Raji (cell line): ENCODE measurements at regions not wholly inside any gene's neighbourhood (a gene's known extent, or its start where the extent isn't known, plus 50 kb on each side); places are given as distances from the start of the nearest gene placed in this dataset.

Source experiments
- POLR2A ChIP-seq: IDR thresholded peaks from 2 replicates; pipeline ENCODE4 v1.6.1; 2011; ENCODE audit warnings: low read depth, low read length, control low read depth; ENCODE audit not compliant: insufficient read depth

DNA sequence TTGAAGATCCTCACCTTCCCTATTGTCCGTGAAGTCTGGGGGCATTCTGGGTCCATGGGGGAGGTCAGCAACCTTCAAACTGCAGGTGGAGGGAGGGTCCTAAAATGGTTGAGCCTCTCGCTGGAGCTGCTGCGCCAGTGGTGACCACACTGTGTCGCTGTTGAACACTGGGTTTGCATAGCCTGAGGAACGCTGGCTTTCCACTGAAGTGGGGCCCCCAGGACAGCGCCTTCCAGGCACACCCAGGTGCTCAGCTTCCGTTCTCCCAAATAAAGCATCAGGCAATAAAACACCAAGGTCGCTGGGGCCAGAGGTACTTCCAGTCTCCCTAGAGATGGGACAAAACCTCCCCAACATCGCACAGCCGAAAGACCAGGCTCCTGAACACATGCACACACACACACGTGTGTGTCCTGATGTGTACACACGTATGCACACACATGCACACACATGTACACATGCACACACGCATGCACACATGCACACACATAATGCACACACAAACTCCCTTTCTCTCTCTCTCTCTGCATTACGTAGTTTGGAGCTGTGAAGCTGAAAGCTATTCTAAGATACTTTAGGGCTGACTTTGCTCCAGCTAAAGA lies 120.6 kb downstream of the IRF8 start:
- TF ChIP-seq POLR2A: no peak

DNA sequence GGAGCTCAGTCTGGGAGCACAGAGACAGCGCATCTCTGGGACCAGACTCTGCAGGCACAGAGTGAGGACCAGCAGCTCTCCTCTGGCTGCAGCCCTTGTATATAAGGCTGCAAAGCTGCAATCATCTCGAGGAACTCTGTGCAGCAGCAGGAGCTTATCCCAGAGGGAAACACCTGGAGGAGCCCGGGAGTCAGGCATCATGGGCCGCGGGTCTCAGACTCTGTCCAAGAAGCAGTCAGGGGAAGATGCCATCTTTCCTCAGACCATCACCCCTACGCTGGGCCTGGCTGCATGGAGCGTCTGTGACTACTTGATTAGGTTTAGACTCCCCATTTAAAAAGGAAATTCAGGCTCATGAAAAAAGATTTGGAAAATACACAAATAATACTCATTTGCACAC lies 122.0 kb downstream of the IRF8 start:
- no peak for TF ChIP-seq POLR2A

GRCh38 chr16:86022381-86022960 lies 123.5 kb downstream of the IRF8 start:
- TF ChIP-seq POLR2A: no peak

DNA sequence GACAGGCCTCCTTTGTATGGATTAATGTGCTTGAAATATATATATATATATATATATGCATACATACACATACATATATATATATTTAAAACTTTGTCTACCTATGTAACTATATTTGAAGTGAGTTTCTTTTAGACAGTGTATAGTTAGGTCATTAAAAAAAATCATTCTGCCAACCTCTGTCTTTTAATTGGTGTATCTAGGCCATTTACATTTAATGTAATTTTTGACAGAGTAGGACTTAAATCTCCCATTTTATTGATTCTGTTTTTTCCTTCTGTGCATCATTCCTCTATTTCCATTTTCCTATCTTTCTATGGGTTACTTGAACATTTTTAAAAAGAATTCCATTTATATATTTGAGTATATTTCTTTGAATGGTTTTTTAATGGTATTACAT lies 125.2 kb downstream of the IRF8 start:
- no peak for TF ChIP-seq POLR2A

- TF ChIP-seq POLR2A: no peak
Observed at GRCh38 chr16:86025706-86026105, 126.7 kb downstream of the IRF8 start.

DNA sequence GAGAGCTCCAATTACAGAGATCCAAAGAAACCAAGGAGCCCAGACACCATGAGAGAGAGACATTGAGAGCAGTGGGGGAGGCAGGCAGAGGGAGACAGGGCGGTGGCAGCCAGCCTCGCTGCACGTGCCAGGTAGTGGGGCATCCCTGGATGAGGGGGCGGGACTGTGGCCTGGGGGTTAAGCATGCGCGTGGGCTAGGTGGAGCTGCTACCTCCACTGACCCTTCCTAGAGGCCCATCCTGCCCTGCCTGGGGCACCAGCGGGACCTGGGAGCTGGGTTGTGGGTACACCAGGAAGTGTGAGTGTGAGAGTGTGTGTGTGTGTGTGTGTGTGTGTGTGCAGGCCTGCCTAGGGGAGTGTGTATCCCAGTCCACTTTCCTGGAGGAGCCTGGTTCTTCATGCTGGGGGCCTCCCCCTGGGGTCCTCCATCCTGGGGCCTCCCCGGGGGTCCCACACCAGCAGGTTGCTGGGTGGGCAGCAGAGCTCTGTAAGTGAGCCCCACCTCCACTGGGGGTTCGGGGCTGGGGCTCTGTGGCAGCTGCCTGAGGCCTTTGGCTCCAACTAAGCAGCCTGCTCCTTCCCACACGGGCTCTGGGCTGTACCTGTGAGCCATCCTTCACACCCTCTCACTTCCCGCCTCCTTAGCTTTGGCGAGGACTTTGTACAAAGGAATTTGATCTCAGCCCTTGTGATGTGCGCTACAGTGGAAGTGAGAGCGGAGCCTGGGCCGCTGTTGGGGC lies 127.4 kb downstream of the IRF8 start:
- no peak for TF ChIP-seq POLR2A

DNA sequence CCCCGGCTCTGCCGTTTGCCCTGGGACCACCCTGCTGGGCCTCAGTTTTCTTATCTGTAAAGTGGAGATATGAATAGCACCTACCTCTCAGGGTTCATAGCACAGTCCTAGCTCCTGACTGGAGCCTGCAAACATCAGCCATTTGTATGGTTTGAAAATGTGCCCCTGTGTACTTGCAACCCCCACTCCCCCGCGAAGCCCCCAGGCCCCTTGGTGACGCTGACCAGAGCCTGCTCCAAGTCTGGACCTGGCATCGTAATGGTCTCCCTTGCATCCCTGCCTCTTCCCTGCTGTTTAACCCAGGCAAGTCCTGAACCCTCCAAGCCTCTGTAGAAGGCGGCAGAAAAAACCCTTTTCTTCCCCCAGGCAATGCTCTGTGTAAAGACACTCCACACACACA lies 128.0 kb downstream of the IRF8 start:
- no peak for TF ChIP-seq POLR2A

DNA sequence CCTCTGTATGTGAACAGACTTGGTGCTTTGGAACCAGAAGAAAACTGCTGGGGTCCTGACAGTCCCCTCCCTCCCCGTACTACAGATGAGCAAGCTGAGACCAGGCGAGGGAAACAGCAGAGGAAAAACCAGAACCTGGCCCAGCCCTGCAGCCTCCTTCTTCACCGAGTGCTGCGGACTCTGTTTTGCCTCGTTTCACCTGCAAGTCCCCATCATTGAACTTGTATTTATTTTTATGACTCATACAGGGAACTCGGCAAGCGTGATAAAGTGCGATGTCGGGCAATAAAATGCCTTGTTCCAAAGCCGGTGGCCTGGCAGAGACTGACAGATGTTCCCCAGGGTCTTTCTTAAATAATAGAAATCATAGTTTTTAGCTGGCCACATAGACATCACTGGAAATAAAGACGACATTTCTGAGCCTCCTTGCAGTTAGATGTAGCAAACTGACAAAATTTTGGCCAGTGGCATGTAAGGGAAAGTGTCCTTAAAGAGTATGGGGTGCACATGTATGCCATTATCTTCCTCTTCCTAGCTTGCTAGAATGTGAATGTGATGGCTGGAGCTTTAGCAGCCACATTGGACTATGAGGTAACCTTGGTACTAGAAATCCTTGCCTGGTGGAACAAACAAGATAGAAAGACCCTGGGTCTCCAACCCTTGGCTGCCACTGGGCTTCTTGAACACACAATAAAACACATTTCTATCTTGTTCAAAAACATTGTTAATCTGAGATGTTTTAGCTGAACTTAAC lies 128.6 kb downstream of the IRF8 start:
- TF ChIP-seq POLR2A: no peak

GRCh38 chr16:86029131-86029741 lies 130.3 kb downstream of the IRF8 start:
- TF ChIP-seq POLR2A: no peak

DNA sequence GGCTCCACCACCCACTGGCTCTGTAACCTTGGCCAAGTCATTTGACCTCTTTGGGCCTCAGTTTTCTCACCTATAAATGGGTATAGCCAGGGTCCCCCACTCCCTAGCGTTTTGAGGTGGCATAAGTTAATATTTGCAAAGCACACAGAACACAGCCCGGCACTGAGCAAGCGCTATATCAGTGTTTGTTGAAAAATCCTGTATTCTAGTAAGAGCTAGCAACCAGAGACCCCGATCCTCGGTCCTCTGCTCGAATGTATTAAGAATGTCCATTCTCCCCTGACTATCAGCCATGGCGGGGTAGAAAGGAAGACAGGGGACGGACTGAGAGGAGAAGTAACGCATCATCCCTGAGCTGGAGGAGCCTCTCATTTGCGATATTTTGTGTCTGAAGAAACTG lies 131.2 kb downstream of the IRF8 start:
- TF ChIP-seq POLR2A: no peak

GRCh38 chr16:86031141-86031678 lies 132.2 kb downstream of the IRF8 start:
- TF ChIP-seq POLR2A: no peak

DNA sequence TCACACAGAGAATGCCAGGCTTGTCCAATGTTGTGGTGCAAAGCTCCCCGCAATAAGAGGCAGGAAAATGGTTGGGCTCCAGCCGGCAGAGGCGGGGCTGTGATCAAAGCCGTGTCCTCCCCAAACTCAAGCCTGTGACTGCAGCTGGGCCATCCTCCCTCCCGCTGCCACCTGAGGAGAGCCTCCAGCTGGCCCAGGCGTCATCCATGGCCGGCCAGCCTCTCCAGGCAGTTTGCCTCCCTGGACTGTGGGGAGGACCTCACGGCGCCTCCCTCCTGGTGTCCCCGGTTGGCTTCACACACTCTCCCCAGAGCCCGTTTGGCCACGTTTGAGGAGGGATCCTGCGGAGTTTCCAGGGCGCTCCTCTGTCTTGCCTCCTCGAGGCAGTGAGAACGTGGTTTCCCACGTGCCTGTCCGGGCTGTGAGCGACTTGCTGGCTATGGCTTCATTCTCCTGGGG lies 134.1 kb downstream of the IRF8 start:
- TF ChIP-seq POLR2A: no peak

GRCh38 chr16:86033971-86034370 lies 135.0 kb downstream of the IRF8 start:
- TF ChIP-seq POLR2A: no peak

DNA sequence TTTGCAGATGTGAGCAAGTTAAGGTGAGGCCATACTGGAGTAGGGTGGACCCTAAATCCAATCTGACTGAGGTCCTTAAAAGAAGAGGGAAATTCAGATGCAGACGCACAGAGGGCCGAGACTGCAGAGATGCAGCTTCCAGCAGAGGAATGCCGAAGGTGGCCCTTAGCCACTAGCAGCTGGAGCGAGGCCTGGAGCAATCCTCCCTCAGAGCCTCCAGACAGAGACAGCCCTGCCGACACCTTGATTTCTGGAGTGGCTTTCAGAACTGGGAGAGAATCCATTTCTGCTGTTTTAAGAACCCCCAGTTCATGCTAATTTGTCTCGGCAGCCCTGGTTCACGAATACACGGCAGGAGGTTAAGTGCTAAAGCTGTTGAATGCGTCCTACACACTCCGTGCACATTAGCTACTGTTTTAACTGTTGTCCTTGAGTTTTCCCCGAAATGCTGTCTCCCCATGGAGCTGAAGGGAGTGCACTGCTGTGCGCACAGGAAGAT lies 135.5 kb downstream of the IRF8 start:
- no peak for TF ChIP-seq POLR2A

GRCh38 chr16:86035906-86036305 lies 136.9 kb downstream of the IRF8 start:
- TF ChIP-seq POLR2A: no peak
